Neural cell (in vitro differentiated cells): ENCODE measurements at regions not wholly inside any gene's neighbourhood (a gene's known extent, or its start where the extent isn't known, plus 50 kb on each side); places are given as distances from the start of the nearest gene placed in this dataset.

ENCODE experiments used
- EP300 ChIP-seq: fragments of 450-650 bp; conservative IDR thresholded peaks from 2 replicates; pipeline ENCODE4 v1.6.1; 2014; ENCODE audit warnings: antibody characterized with exemption, mild to moderate bottlenecking, moderate library complexity; ENCODE audit not compliant: poor library complexity, severe bottlenecking
- EZH2 ChIP-seq: fragments of 200-600, 300-800 bp; shearing (Covaris generic), sonication (generic); IDR thresholded peaks from 2 replicates; pipeline ENCODE4 v1.6.1; 2014; ENCODE audit warnings: antibody characterized with exemption, low read length, borderline replicate concordance, mild to moderate bottlenecking; ENCODE audit not compliant: insufficient read depth, poor library complexity, severe bottlenecking
- MXI1 ChIP-seq: fragments of 450-650 bp; conservative IDR thresholded peaks from 2 replicates; pipeline ENCODE4 v1.6.1; 2014; ENCODE audit warnings: antibody characterized with exemption, mild to moderate bottlenecking; ENCODE audit not compliant: poor library complexity, severe bottlenecking
- POLR2AphosphoS5 ChIP-seq: IDR thresholded peaks from 2 replicates; pipeline ENCODE4 v1.6.1; 2012
- RAD21 ChIP-seq: fragments of 450-650 bp; conservative IDR thresholded peaks from 2 replicates; pipeline ENCODE4 v1.6.1; 2014; ENCODE audit warnings: antibody characterized with exemption, mild to moderate bottlenecking, moderate library complexity
- SMC3 ChIP-seq: fragments of 450-650 bp; conservative IDR thresholded peaks from 2 replicates; pipeline ENCODE4 v1.6.1; 2014; ENCODE audit warnings: antibody characterized with exemption, mild to moderate bottlenecking, moderate library complexity; ENCODE audit not compliant: poor library complexity
- TAF1 ChIP-seq: IDR thresholded peaks from 2 replicates; pipeline ENCODE4 v1.6.1; 2012; ENCODE audit warnings: low read depth
- TF ChIP-seq, protein P1 (sequence below): IDR thresholded peaks from 2 replicates; pipeline ENCODE4 v1.6.1; 2012; ENCODE audit warnings: borderline replicate concordance
- TF ChIP-seq, protein P2 (sequence below): fragments of 450-650 bp; IDR thresholded peaks from 2 replicates; pipeline ENCODE4 v1.5.1; 2014; ENCODE audit warnings: antibody characterized with exemption, mild to moderate bottlenecking, moderate library complexity; ENCODE audit not compliant: poor library complexity, severe bottlenecking

DNA sequence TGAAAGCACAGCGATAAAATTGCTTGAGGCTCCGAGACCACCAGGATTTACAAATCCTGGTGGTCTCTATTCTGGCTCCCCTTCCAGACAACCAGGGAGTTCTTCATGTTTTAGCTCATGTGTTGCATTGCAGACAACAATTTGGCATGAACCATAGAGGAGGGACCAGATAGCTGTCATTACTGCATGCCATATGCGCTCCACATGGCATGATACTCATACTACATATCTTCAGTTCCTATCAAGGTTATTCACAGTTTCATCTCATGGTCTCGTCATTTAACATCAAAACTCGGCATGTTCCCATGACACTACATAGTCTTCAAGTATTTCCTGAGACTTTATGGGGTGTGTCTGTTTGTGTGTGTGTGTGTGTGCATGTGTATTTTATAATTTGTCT lies 220.3 kb downstream of the OR13H1 start:
- TF ChIP-seq, protein P1, sequence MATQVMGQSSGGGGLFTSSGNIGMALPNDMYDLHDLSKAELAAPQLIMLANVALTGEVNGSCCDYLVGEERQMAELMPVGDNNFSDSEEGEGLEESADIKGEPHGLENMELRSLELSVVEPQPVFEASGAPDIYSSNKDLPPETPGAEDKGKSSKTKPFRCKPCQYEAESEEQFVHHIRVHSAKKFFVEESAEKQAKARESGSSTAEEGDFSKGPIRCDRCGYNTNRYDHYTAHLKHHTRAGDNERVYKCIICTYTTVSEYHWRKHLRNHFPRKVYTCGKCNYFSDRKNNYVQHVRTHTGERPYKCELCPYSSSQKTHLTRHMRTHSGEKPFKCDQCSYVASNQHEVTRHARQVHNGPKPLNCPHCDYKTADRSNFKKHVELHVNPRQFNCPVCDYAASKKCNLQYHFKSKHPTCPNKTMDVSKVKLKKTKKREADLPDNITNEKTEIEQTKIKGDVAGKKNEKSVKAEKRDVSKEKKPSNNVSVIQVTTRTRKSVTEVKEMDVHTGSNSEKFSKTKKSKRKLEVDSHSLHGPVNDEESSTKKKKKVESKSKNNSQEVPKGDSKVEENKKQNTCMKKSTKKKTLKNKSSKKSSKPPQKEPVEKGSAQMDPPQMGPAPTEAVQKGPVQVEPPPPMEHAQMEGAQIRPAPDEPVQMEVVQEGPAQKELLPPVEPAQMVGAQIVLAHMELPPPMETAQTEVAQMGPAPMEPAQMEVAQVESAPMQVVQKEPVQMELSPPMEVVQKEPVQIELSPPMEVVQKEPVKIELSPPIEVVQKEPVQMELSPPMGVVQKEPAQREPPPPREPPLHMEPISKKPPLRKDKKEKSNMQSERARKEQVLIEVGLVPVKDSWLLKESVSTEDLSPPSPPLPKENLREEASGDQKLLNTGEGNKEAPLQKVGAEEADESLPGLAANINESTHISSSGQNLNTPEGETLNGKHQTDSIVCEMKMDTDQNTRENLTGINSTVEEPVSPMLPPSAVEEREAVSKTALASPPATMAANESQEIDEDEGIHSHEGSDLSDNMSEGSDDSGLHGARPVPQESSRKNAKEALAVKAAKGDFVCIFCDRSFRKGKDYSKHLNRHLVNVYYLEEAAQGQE = no peak
- TF ChIP-seq, protein P2, sequence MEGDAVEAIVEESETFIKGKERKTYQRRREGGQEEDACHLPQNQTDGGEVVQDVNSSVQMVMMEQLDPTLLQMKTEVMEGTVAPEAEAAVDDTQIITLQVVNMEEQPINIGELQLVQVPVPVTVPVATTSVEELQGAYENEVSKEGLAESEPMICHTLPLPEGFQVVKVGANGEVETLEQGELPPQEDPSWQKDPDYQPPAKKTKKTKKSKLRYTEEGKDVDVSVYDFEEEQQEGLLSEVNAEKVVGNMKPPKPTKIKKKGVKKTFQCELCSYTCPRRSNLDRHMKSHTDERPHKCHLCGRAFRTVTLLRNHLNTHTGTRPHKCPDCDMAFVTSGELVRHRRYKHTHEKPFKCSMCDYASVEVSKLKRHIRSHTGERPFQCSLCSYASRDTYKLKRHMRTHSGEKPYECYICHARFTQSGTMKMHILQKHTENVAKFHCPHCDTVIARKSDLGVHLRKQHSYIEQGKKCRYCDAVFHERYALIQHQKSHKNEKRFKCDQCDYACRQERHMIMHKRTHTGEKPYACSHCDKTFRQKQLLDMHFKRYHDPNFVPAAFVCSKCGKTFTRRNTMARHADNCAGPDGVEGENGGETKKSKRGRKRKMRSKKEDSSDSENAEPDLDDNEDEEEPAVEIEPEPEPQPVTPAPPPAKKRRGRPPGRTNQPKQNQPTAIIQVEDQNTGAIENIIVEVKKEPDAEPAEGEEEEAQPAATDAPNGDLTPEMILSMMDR = no peak
- TF ChIP-seq EP300 = no peak
- no peak for TF ChIP-seq MXI1
- no peak for TF ChIP-seq RAD21
- no peak for TF ChIP-seq EZH2
- no peak for TF ChIP-seq SMC3
- TF ChIP-seq POLR2AphosphoS5 = no peak
- TF ChIP-seq TAF1 = no peak
